ENCODE measurements at regions not wholly inside any gene's neighbourhood (a gene's known extent, or its start where the extent isn't known, plus 50 kb on each side); places are given as distances from the start of the nearest gene placed in this dataset.

- TF ChIP-seq CTCF (IDR thresholded peaks at IDR 0.05; ENCODE audit: low read depth, low read length) = no peak
- TF ChIP-seq POLR2A (IDR thresholded peaks at IDR 0.05; ENCODE audit: extremely low read depth, insufficient read length) = no peak
These were observed 530.0 kb upstream of the CDH6 start for GRCh38 chr5:30663536-30663935.
